ENCODE measurements at regions not wholly inside any gene's neighbourhood (a gene's known extent, or its start where the extent isn't known, plus 50 kb on each side); places are given as distances from the start of the nearest gene placed in this dataset.
"Not testable (repeated sequence)": the region's sequence is repeated elsewhere in the genome, so short reads cannot be mapped to it uniquely, and the experiment has no call there.

GRCh38 chr2:7516484-7517063, 599.4 kb downstream of the RNF144A start:
- in situ Hi-C loops (cut with MboI; ENCODE audit: low sequenced_read_pairs): no loop called here

DNA sequence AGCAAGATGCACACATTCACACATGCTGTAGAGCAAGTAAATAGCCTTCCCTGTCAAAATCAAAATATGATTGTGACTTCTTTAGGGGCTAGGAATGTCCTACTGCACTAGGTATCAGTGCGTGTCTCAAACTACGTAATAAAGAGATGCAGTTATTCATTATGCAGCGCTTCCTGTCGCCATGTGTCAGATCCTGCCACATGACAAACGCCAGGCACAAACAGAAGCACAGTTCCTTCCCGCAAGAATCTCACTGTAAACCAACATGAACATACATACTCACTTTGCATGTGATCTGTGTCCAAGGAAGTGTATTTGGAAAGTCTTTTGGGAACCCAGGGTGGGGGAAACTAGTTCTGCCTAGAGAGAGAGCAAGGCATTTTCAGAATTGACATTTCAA, 599.9 kb downstream of the RNF144A start:
- in situ Hi-C loops (cut with MboI; ENCODE audit: low sequenced_read_pairs): no loop called here

DNA sequence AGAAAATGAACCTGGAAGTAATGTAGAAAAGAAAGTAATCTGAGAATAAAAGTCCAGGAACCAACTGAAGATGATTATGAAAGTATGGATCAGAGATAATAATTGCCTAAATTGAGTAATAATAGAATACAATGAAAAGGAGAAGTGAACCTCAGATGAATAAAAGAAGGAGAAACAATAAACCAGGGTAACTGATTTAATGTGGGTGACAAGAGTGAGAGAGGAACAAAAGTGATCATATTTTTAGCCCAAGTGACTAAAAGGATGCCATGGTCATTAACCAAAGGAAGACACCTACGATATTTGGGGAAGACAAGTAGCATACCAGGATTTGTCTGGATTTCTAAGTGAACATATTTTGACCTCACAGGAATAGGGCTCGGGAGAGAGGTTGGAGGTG, 600.6 kb downstream of the RNF144A start:
- in situ Hi-C loops (cut with MboI; ENCODE audit: low sequenced_read_pairs): no loop called here

DNA sequence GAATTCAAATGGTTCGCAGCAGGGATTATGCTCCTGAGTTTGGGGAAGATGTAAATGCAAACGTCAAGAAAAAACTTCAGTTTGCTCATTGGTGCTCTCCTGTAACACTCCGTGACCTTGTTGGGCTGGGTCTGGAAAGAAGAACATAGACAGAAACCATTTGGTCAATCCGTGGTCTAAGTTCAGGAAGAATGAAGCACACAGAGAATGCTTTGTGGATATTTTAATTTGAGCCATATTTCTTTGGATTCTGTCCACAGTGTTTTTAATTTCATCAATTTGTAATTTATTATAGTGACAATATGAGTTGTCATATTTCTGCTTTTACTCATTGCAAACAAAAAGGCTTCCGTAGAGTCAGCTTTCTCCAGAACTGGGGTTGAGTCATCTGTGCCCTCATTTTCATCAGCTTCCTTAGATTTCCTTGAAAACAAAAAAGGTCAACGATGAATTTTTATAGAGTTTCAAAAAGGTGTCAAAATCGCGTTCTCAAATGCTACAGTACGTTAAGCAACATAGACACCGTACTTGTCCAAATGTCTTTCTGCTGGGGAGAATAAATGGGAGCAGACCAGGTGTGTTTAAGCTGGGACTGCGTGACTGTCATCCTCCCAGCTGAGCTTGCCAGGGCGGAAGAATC, 606.4 kb downstream of the RNF144A start:
- in situ Hi-C loops (cut with MboI; ENCODE audit: low sequenced_read_pairs): no loop called here

- in situ Hi-C loops (cut with MboI; ENCODE audit: low sequenced_read_pairs): no loop called here
Observed at GRCh38 chr2:7524195-7524594, 607.0 kb downstream of the RNF144A start.

GRCh38 chr2:7525746-7526145, 608.5 kb downstream of the RNF144A start:
- in situ Hi-C loops (cut with MboI; ENCODE audit: low sequenced_read_pairs): no loop called here

DNA sequence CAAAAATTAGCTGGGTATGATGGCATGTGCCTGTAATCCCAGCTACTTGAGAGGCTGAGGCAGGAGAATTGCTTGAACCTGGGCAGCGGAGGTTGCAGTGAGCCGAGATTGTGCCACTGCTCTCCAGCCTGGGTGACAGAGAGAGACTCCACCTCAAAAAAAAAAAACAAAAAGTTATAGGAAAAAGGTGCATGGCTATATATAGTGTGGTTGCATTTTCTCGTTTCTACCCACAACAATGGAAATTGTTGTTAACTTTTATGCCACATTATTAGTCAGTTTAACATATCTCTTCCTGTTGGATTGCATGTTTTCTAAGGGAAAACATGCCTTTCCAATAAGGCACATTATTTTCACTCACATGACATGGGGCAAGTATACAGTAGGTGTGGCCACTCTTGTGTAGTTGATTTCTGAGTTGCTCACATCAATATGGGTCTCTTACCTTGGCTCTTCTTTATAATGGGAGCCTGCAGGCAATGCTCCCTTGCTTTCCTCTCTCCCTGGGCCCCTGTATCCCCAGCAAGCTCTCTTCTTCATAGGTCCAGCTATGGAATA, 610.0 kb downstream of the RNF144A start:
- in situ Hi-C loops (cut with MboI; ENCODE audit: low sequenced_read_pairs): no loop called here

DNA sequence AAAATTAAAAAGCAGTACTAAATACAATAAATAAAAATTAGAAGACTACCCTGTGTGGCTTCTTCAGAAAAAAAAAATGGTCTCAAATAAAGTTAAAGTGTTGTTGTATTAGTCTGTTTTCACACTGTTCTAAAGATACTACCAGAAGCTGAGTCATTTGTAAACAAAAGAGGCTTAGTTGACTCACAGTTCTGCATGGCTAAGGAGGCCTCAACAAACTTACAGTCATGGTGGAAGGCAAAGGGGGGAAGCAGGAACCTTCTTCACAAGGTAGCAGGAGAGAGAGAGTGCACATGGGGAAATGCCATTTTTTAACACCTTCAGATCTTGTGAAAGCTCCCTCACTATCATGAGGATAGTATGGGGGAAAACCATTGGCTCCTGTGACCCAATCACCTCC, 612.8 kb downstream of the RNF144A start:
- in situ Hi-C loops (cut with MboI; ENCODE audit: low sequenced_read_pairs): no loop called here

DNA sequence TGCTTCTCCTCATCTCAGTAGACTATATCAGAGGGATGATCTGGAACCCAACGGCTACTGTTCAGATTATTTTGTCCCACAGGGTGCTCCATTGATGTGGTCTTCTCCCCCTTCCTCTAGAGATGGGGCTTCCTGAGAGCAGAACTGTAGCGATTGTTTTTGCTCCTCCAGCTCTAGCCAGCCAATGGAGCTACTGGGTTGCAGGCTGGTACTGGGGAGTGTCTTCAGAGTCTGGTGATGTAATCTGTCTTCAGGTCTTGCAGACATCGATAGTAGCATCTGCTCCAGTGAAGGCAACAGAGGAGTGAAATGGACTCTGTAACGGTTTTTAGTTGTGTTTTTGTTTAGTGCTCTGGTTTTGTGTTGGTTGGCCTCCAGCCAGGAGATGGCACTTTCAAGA, 621.9 kb downstream of the RNF144A start:
- in situ Hi-C loops (cut with MboI; ENCODE audit: low sequenced_read_pairs): no loop called here

- in situ Hi-C loops (cut with MboI; ENCODE audit: low sequenced_read_pairs): no loop called here
Observed at GRCh38 chr2:7539760-7540159, 622.5 kb downstream of the RNF144A start.

- in situ Hi-C loops (cut with MboI; ENCODE audit: low sequenced_read_pairs): no loop called here
Observed at GRCh38 chr2:7552825-7553570, 635.8 kb downstream of the RNF144A start.

DNA sequence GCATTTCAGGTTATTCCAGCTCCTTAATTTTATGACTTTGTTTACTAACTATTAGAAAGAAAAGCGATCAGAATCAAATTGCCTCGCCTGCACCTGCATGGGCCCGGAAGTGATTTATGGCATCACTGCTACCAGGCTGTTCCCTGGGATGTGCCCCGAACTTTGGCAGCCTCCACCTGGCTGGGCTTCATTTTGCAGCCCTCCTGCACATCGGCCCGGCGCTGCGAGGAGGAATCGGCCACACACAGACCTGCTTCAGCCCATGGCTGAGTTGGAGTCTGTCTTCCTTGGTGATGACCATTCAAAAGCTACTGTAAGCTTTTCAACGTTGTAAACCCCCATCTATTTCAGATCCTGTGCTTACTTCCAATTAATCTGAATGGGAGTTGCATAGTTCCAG, 638.0 kb downstream of the RNF144A start:
- in situ Hi-C loops (cut with MboI; ENCODE audit: low sequenced_read_pairs): no loop called here

DNA sequence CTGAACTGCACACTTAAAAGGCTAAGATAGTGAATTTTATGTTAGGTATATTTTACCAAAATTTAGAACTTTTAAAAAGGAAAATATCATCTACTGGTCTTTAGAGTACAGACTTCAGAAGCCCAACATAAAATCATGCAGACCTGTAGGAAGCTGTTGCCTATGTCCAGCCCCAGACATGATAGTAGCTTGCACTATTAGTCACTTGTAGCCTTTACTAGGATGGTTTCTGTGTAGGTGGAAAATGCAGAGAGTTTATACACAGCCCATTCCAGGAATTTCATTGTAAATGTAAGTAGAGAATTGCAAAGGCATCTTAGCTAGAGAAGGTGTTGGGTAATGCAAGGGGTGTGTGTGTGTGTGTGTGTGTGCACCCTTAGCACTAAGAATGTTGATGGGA, 640.2 kb downstream of the RNF144A start:
- in situ Hi-C loops (cut with MboI; ENCODE audit: low sequenced_read_pairs): no loop called here

GRCh38 chr2:7559791-7560190, 642.6 kb downstream of the RNF144A start:
- in situ Hi-C loops (cut with MboI; ENCODE audit: low sequenced_read_pairs): no loop called here

DNA sequence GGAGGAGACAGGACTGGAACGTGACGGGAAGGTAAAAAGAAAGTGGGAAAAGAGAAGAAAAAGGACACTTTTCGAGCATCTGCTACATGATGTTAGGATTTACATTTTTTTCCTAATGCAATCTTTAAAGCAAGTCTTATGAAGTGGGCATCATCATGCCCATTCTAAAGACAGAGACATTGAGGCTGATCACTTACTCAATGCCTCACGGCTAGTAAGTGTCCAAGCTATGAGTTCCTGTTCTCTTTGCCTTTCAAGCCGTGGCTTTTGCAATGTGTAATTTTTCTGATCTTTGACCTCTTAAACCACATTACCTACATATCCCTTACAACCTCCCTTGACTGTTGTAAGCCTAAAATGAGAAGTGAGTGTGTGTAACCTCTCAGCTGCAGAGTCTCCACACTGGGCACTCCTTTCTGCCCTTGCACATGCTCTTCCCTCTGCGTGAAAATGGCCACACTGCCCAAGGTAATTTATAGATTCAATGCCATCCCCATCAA, 649.2 kb downstream of the RNF144A start:
- in situ Hi-C loops (cut with MboI; ENCODE audit: low sequenced_read_pairs): no loop called here

GRCh38 chr2:7567116-7567515, 649.9 kb downstream of the RNF144A start:
- in situ Hi-C loops (cut with MboI; ENCODE audit: low sequenced_read_pairs): not testable (repeated sequence)

GRCh38 chr2:7567646-7568045, 650.4 kb downstream of the RNF144A start:
- in situ Hi-C loops (cut with MboI; ENCODE audit: low sequenced_read_pairs): no loop called here

DNA sequence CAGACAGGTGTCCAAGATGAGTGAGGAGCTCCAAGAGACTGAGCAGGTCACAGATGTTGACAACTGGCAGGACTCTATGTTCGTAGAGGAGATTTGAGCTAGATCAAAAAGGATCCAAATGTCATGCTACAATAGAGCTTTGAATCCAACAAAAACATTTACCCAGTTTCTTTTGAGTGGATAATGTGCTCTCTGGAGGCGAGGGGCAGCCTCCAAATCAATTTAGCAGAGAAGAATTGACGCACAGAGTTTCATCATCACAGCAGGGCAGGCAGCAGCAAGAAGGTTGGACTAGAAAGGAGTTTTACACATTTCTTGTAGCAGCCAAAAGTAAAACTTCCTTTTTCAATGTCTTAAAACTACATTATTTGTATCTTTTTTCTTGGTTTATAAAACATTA, 653.0 kb downstream of the RNF144A start:
- in situ Hi-C loops (cut with MboI; ENCODE audit: low sequenced_read_pairs): no loop called here

DNA sequence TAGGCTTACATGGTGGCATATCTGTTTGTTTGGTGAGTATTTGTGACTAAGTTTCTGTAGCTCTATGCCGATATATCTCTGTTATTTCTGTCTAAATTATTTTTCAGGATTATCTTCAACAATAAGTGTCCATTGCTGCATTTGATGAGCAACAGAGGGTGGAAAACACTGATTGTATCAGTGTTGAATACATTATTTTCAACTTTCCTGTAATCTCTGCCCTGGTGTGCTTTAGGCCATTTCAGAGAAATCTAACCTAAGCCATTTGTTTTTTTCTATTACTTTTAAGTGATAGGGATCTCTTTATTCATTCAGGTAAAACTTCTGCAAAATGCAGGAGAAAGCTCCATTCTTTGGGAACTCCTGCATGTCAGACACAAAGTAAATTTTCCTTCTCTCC, 654.5 kb downstream of the RNF144A start:
- in situ Hi-C loops (cut with MboI; ENCODE audit: low sequenced_read_pairs): no loop called here

DNA sequence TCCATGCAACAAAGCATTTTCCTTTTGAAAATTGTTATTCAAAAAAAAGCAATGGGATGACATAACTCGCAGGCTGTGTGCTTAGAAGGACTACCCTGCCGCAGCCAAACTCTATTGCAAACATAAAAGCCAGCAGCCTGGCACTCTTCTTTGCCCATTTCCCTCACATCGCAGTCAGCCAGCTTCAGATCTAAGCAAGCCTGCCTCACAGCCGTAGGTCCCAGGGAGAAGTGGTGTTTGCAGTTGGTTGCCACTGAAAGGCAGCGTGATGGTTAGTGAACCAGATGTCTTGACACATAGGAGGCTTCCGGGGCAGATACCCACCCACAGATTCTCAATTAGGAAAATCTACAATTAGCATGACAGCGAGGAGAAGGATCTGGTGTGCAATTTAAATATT, 655.2 kb downstream of the RNF144A start:
- in situ Hi-C loops (cut with MboI; ENCODE audit: low sequenced_read_pairs): no loop called here

- in situ Hi-C loops (cut with MboI; ENCODE audit: low sequenced_read_pairs): no loop called here
Observed at GRCh38 chr2:7573166-7573825, 656.1 kb downstream of the RNF144A start.

All from HL-60/S4 treated with phorbol 12-myristate 13-acetate at 8.2 ng/mL for 4 days and 3 days (cell line).